GM10248 (cell line): ENCODE measurements at regions not wholly inside any gene's neighbourhood (a gene's known extent, or its start where the extent isn't known, plus 50 kb on each side); places are given as distances from the start of the nearest gene placed in this dataset.

ENCODE experiments used
- CTCF ChIA-PET: fragments of 300-600 bp; sonication (Branson Sonifier 250); formaldehyde crosslinking; extraction: SDS; loops from one replicate; lab custom pipeline; 2021; ENCODE audit warnings: antibody characterized with exemption; lab: Yijun Ruan, JAX
- POLR2A ChIA-PET: fragments of 350-650 bp; sonication (Branson Sonifier 250); formaldehyde crosslinking; extraction: SDS; loops from one replicate; lab custom pipeline; 2020; ENCODE audit warnings: antibody characterized with exemption; lab: Yijun Ruan, JAX
- DNase-seq: peaks from one replicate; pipeline ENCODE4 v3.0.0; 2012; ENCODE audit errors: extremely low spot score
- CTCF ChIP-seq: IDR thresholded peaks from 2 replicates; pipeline ENCODE4 v1.5.1; 2012; ENCODE audit warnings: mild to moderate bottlenecking, low read depth; ENCODE audit errors: extremely low read depth, missing control alignments, control extremely low read depth

- POLR2A ChIA-PET: no interaction called here
- DNase-seq: no peak
- CTCF ChIA-PET: no interaction called here
- TF ChIP-seq CTCF: no peak
These were observed 209.3 kb downstream of the CRPPA start for GRCh38 chr7:16212032-16212431.

GRCh38 chr7:16211402-16211925 is 209.9 kb downstream of the CRPPA start:
- ChIA-PET POLR2A (no interaction called here), CTCF (no interaction called here)
- DNase-seq: no peak
- no peak for TF ChIP-seq CTCF

GRCh38 chr7:16210171-16210570 is 211.2 kb downstream of the CRPPA start:
- DNase-seq: no peak
- CTCF ChIA-PET: no interaction called here
- POLR2A ChIA-PET: no interaction called here
- no peak for TF ChIP-seq CTCF

- ChIA-PET POLR2A (no interaction called here), CTCF (no interaction called here)
- no peak for DNase-seq
These were observed 214.0 kb downstream of the CRPPA start for GRCh38 chr7:16207321-16207720.

GRCh38 chr7:16205466-16205865 is 215.9 kb downstream of the CRPPA start:
- no peak for DNase-seq
- ChIA-PET POLR2A (no interaction called here), CTCF (no interaction called here)
- TF ChIP-seq CTCF: no peak

More at GRCh38 chr7:16207321-16207720, 214.0 kb downstream of the CRPPA start:
- TF ChIP-seq CTCF: no peak

- TF ChIP-seq CTCF: no peak
- ChIA-PET CTCF (no interaction called here), POLR2A (no interaction called here)
- no peak for DNase-seq
These were observed 216.4 kb downstream of the CRPPA start for GRCh38 chr7:16204953-16205352.

- ChIA-PET CTCF (no interaction called here), POLR2A (no interaction called here)
- TF ChIP-seq CTCF: no peak
- DNase-seq: no peak
These were observed 218.3 kb downstream of the CRPPA start for GRCh38 chr7:16203065-16203464.
